ENCODE measurements at regions not wholly inside any gene's neighbourhood (a gene's known extent, or its start where the extent isn't known, plus 50 kb on each side); places are given as distances from the start of the nearest gene placed in this dataset.
A peak's percentile ranks its signal among the peaks of the same experiment; 100 is the strongest.

GRCh38 chr14:86513564-86513963, 983.6 kb downstream of the FLRT2 start:
- no peak for TF ChIP-seq ZNF512 (CRISPR knock-in tag; IDR thresholded peaks at IDR 0.05)
- peak; percentile 22; the same call in 1 of the 2 replicates for TF ChIP-seq CREB1 (IDR thresholded peaks at IDR 0.05)
- no peak for TF ChIP-seq CREB1 (CRISPR knock-in tag; IDR thresholded peaks at IDR 0.05)
- DNase-seq (ENCODE audit: low spot score) (no peak), FAIRE-seq (no peak), ATAC-seq (no peak)
- Histone ChIP-seq H3K9ac (ENCODE audit: insufficient read depth, low read depth, low read length) (no peak overlapping the region), H3K27ac (ENCODE audit: extremely low read length, insufficient read depth, low read length) (no peak overlapping the region), H3K4me1 (ENCODE audit: insufficient read depth, low read length) (no peaks in the 10 kb centered on the region), H2AFZ (ENCODE audit: low read length) (no peak overlapping the region), H3K27me3 (ENCODE audit: control insufficient read depth in 1 of 2, insufficient read depth in 2 of 2, low read length in 2 of 2) (no peaks in the 10 kb centered on the region), H4K20me1 (ENCODE audit: insufficient read depth, low read length) (no peaks in the 10 kb centered on the region), H3K79me2 (ENCODE audit: insufficient read depth, low read length) (no peaks in the 10 kb centered on the region), H3K4me2 (ENCODE audit: low read depth, low read length) (no peak overlapping the region), H3K9me3 (ENCODE audit: low read length) (no peaks in the 10 kb centered on the region), H3K36me3 (replicated peaks in 1 of 2; ENCODE audit: control insufficient read depth in 1 of 2, insufficient read depth in 2 of 2, low read length in 2 of 2) (no peaks in the 10 kb centered on the region), H3K4me3 (replicated peaks in 1 of 3; ENCODE audit: insufficient read depth in 1 of 3, low read depth in 2 of 3, low read length in 3 of 3) (no peak overlapping the region)
- intact Hi-C loops (cut with micrococcal nuclease; ENCODE audit: unreplicated experiment) (no loop called here), in situ Hi-C loops (cut with HindIII; ENCODE audit: extremely low pct_ligation_motif_present, low pct_unique_long_range_greater_than_20kb) (no loop called here)
- WGBS (ENCODE audit: low lambda C conversion rate): 5% methylated on average over 3 of the region's 3 CpGs
- ChIA-PET CTCF (ENCODE audit: low intra/inter-chr PET ratio, low total read pairs) (no interaction called here), POLR2A (no interaction called here)
- no TSS peak for BruUV-seq (replicated peaks)

- ATAC-seq (no peak), FAIRE-seq (no peak), DNase-seq (ENCODE audit: low spot score) (no peak)
- intact Hi-C loops (cut with micrococcal nuclease; ENCODE audit: unreplicated experiment) (no loop called here), in situ Hi-C loops (cut with HindIII; ENCODE audit: extremely low pct_ligation_motif_present, low pct_unique_long_range_greater_than_20kb) (no loop called here)
- H3K36me3 ChIP-seq (replicated peaks in 1 of 2; ENCODE audit: control insufficient read depth in 1 of 2, insufficient read depth in 2 of 2, low read length in 2 of 2): no peaks in the 10 kb centered on the region
- POLR2A ChIA-PET: no interaction called here
- no peaks in the 10 kb centered on the region for H4K20me1 ChIP-seq (ENCODE audit: insufficient read depth, low read length)
- 20% methylated on average over 4 of the region's 4 CpGs for WGBS (ENCODE audit: low lambda C conversion rate)
- H3K4me1 ChIP-seq (ENCODE audit: insufficient read depth, low read length): no peaks in the 10 kb centered on the region
- H3K27ac ChIP-seq (ENCODE audit: extremely low read length, insufficient read depth, low read length): no peak overlapping the region
- H3K27me3 ChIP-seq (ENCODE audit: control insufficient read depth in 1 of 2, insufficient read depth in 2 of 2, low read length in 2 of 2): no peaks in the 10 kb centered on the region
- H3K4me2 ChIP-seq (ENCODE audit: low read depth, low read length): no peak overlapping the region
- CTCF ChIA-PET (ENCODE audit: low intra/inter-chr PET ratio, low total read pairs): no interaction called here
- no peak overlapping the region for H2AFZ ChIP-seq (ENCODE audit: low read length)
- H3K9me3 ChIP-seq (ENCODE audit: low read length): no peaks in the 10 kb centered on the region
- BruUV-seq (replicated peaks): no TSS peak
- no peak overlapping the region for H3K4me3 ChIP-seq (replicated peaks in 1 of 3; ENCODE audit: insufficient read depth in 1 of 3, low read depth in 2 of 3, low read length in 3 of 3)
- no peaks in the 10 kb centered on the region for H3K79me2 ChIP-seq (ENCODE audit: insufficient read depth, low read length)
- TF ChIP-seq STAT5B (CRISPR knock-in tag; IDR thresholded peaks at IDR 0.05) (no peak), PHF21A (CRISPR knock-in tag; IDR thresholded peaks at IDR 0.05) (no peak), ZNF296 (CRISPR knock-in tag; conservative IDR thresholded peaks at IDR 0.05) (no peak), JARID2 (CRISPR knock-in tag; IDR thresholded peaks at IDR 0.05; ENCODE audit: insufficient replicate concordance) (no peak), ZNF629 (CRISPR knock-in tag; conservative IDR thresholded peaks at IDR 0.05) (no peak), ZMAT3 (CRISPR knock-in tag; conservative IDR thresholded peaks at IDR 0.05) (no peak), NR0B2 (CRISPR knock-in tag; IDR thresholded peaks at IDR 0.05) (no peak), ZNF275 (CRISPR knock-in tag; IDR thresholded peaks at IDR 0.05; ENCODE audit: borderline replicate concordance) (no peak), MATR3 (CRISPR knock-in tag; IDR thresholded peaks at IDR 0.05) (no peak), CHCHD3 (CRISPR knock-in tag; IDR thresholded peaks at IDR 0.05) (no peak), JUNB (CRISPR knock-in tag; IDR thresholded peaks at IDR 0.05; ENCODE audit: borderline replicate concordance) (no peak), ZNF782 (CRISPR knock-in tag; IDR thresholded peaks at IDR 0.05; ENCODE audit: borderline replicate concordance) (no peak), TBL1XR1 (IDR thresholded peaks at IDR 0.05; ENCODE audit: borderline replicate concordance, low read length, partially characterized antibody) (no peak)
- H3K9ac ChIP-seq (ENCODE audit: insufficient read depth, low read depth, low read length): no peak overlapping the region
These were observed 983.1 kb downstream of the FLRT2 start for GRCh38 chr14:86513056-86513455.
